AG04449 (cell line): ENCODE measurements at regions not wholly inside any gene's neighbourhood (a gene's known extent, or its start where the extent isn't known, plus 50 kb on each side); places are given as distances from the start of the nearest gene placed in this dataset.

Source experiments
- CTCF ChIA-PET: fragments of 350-600 bp; formaldehyde crosslinking; extraction: SDS; loops from one replicate; lab custom pipeline; 2021; ENCODE audit warnings: antibody characterized with exemption; lab: Yijun Ruan, JAX
- POLR2A ChIA-PET: fragments of 400-600, 350-600 bp; formaldehyde crosslinking; extraction: SDS; loops from one replicate; lab custom pipeline; 2020; ENCODE audit warnings: antibody characterized with exemption, inconsistent platforms; lab: Yijun Ruan, JAX
- DNase-seq: peaks from one replicate; pipeline ENCODE4 v3.0.0-alpha.2; 2010; ENCODE audit warnings: low read depth, low spot score
- H3K4me3 ChIP-seq: 2 replicates; pipeline ENCODE4 v1.5.1; 2011; ENCODE audit warnings: low read depth, mild to moderate bottlenecking, control low read depth, low read length
- TF ChIP-seq, protein P1 (sequence below): IDR thresholded peaks from one replicate; pipeline ENCODE4 v1.5.1; 2011; ENCODE audit warnings: mild to moderate bottlenecking, moderate library complexity, low read length, control low read depth, inconsistent platforms; ENCODE audit not compliant: insufficient read depth; ENCODE audit errors: missing control alignments

DNA sequence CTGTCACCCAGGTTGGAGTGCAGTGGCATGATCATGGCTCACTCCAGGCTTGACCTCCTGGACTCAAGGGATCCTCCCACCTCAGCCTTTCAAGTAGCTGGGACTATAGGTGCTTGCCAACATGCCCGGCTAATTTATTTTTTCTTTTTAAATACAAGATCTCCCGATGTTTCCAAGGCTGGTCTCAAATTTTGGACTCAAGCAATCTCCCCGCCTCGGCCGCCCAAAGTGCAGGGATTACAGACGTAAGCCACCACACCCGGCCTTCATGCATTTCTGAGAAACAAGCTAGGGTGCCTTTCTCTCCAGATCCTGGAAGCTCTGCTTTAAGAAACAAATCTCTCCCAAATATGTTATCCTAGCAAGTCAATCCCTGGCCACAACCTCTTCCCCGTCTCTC lies 234.1 kb downstream of the FBXO15 start:
- ChIA-PET CTCF (no interaction called here), POLR2A (no interaction called here)
- no peak overlapping the region for H3K4me3 ChIP-seq
- TF ChIP-seq, protein P1, sequence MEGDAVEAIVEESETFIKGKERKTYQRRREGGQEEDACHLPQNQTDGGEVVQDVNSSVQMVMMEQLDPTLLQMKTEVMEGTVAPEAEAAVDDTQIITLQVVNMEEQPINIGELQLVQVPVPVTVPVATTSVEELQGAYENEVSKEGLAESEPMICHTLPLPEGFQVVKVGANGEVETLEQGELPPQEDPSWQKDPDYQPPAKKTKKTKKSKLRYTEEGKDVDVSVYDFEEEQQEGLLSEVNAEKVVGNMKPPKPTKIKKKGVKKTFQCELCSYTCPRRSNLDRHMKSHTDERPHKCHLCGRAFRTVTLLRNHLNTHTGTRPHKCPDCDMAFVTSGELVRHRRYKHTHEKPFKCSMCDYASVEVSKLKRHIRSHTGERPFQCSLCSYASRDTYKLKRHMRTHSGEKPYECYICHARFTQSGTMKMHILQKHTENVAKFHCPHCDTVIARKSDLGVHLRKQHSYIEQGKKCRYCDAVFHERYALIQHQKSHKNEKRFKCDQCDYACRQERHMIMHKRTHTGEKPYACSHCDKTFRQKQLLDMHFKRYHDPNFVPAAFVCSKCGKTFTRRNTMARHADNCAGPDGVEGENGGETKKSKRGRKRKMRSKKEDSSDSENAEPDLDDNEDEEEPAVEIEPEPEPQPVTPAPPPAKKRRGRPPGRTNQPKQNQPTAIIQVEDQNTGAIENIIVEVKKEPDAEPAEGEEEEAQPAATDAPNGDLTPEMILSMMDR: no peak
- DNase-seq: no peak

DNA sequence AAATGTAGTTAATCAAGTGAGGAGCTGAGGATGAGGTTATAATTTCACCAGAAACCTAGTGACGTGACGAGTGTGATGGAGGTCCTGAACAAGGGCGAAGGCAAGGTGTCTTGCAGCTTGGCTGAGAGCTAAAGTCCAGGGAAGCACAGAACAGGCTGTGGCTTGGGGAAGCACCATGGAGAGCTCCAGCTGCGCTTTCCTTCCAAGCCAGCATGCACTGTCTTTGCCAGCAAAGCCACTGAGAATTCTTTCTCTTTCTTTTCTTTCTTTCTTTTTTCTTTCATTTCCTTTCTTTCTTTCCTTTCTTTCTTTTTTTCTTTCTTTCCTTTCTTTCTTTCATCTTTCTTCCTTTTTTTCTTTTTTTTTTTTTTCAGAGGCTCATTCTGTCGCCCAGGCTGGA lies 239.3 kb downstream of the FBXO15 start:
- ChIA-PET POLR2A (no interaction called here), CTCF (interaction anchor here (0.5 kb wide), 1 partner anchor 120 kb away, joined by 5 read pairs; no protein-coding TSS in a partner anchor)
- TF ChIP-seq, protein P1: no peak
- no peak for DNase-seq
- no peak overlapping the region for H3K4me3 ChIP-seq

DNA sequence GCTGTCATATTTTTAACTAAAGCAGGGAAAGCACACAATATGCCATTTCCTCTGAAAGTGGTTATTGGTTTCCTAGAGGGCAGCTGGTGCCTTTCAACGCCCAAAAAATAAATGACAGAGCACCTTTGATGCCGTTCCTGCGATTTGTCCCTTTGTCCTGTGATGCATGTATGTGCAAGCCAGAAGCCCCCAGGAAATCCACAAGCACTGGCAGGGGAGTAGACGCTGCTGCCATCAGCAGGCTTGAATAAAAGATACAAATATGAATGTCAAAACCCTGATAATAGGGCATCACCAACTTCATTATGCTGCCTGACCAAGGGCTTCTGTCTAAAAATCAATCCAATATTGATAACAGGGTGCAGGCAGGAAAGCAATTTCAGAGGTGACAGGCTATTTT lies 246.1 kb downstream of the FBXO15 start:
- ChIA-PET POLR2A (no interaction called here), CTCF (no interaction called here)
- no peak for DNase-seq
- H3K4me3 ChIP-seq: no peak overlapping the region
- TF ChIP-seq, protein P1: no peak

DNA sequence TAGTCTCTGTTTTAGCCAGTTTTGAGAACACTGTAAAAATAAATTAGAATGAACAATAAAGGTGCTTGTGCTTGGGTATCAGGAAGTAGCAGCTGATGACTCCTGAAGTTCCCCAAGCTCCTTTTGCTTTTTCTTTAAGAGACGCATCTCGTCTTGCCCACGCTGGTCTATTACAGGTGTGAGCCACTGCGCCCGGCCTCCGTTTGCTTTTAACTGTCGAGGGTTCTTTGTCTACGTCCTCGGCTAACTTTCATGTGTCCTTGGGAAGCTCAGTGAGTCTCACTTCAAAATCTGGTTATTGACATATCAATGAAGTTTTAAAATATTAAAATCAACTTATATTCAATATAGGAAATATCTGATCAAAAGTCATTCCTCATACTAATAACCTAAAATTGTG lies 246.5 kb downstream of the FBXO15 start:
- TF ChIP-seq, protein P1: no peak
- H3K4me3 ChIP-seq: no peak overlapping the region
- DNase-seq: no peak
- ChIA-PET CTCF (no interaction called here), POLR2A (no interaction called here)

DNA sequence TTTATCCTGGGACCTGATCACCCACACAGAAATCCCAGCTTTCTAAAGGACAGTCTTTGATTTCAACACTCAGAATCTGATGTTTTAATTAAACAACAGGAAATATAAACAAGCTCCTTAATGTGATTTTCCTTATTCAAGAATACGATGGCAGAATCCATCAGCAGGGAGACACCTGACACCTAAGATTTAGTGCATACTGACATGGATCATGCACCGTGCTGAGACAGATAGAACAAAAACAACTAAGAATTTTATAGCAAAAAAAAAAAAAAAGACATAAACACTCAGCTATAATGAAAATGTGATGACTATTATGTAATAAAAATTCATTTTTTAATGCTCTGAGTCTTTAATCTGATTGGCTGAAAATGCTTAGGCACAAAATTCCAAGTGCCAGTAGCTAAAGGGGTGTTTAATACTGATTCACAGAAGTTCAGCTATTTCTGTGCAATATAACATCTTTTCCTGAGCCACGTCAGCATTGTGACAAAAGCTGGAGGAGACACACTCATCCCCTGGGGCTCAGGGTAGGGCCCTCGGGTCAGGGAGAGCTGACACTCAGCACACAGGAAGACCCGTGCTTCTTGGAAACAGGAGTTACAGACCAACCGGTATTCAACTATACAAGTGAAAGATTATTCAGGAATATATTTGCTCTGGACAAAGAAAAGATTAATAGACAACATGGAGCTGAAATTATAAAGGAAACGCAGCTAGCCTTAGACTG lies 247.4 kb downstream of the FBXO15 start:
- H3K4me3 ChIP-seq: no peak overlapping the region
- TF ChIP-seq, protein P1: no peak
- no peak for DNase-seq
- ChIA-PET POLR2A (interaction anchor here (0.7 kb wide), 1 partner anchor 21 kb away, joined by 4 read pairs; no protein-coding TSS in a partner anchor), CTCF (no interaction called here)

DNA sequence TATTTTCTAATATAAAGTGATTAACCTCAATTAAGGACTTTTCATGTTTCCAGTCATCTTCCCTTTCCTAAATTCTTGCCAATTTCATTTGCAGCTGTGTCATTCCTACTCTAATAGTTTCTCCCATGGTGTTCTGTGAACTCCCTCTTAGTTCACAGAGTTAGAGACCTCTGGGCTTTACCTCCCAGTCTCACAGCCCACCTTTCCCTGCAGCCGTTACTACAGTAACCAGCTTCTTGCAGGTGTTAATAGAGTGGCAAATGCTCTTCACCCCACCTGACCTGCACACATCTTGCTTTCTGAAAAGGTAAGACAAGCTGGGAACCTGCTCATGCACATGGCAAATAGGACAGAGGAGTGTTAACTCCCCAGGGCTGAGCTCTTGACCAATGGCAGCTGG lies 250.1 kb downstream of the FBXO15 start:
- ChIA-PET POLR2A (no interaction called here), CTCF (no interaction called here)
- H3K4me3 ChIP-seq: no peak overlapping the region
- TF ChIP-seq, protein P1: no peak
- DNase-seq: no peak
